Loucy (cell line): ENCODE measurements at regions not wholly inside any gene's neighbourhood (a gene's known extent, or its start where the extent isn't known, plus 50 kb on each side); places are given as distances from the start of the nearest gene placed in this dataset.
A peak's percentile ranks its signal among the peaks of the same experiment; 100 is the strongest.

Experiments used
- EZH2phosphoT487 ChIP-seq: fragments of 200-600 bp; IDR thresholded peaks from 2 replicates; pipeline ENCODE4 v1.6.1; 2018; ENCODE audit warnings: antibody characterized with exemption, mild to moderate bottlenecking, moderate library complexity, borderline replicate concordance
- TF ChIP-seq, protein P1 (sequence below): fragments of 200-600 bp; sonication (generic); conservative IDR thresholded peaks from 2 replicates; pipeline ENCODE4 v1.5.1; 2014; ENCODE audit warnings: mild to moderate bottlenecking, antibody characterized with exemption, low read length

DNA sequence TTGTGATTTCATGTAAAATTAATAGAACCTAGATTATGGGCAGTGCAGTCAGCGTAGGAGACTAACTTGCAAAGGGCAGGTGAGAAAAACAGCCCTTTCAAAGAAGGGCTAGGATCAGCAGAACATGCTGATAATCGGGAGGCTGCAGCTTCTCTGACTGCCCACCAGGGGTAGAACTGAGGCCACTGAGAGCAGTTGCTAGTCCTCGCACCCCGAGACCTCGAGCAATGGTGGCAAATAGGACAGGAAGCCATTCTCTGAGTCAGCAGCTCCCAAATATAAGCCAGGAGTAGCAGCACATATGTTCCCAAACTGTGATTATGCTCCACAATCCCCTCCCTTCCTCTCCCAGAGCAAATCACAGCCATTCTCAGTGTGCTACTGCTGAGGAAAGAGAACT, 186.5 kb downstream of the MSL3 start:
- TF ChIP-seq, protein P1, sequence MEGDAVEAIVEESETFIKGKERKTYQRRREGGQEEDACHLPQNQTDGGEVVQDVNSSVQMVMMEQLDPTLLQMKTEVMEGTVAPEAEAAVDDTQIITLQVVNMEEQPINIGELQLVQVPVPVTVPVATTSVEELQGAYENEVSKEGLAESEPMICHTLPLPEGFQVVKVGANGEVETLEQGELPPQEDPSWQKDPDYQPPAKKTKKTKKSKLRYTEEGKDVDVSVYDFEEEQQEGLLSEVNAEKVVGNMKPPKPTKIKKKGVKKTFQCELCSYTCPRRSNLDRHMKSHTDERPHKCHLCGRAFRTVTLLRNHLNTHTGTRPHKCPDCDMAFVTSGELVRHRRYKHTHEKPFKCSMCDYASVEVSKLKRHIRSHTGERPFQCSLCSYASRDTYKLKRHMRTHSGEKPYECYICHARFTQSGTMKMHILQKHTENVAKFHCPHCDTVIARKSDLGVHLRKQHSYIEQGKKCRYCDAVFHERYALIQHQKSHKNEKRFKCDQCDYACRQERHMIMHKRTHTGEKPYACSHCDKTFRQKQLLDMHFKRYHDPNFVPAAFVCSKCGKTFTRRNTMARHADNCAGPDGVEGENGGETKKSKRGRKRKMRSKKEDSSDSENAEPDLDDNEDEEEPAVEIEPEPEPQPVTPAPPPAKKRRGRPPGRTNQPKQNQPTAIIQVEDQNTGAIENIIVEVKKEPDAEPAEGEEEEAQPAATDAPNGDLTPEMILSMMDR = peak; percentile 48
- no peak for TF ChIP-seq EZH2phosphoT487
